A549 (cell line): ENCODE measurements at regions not wholly inside any gene's neighbourhood (a gene's known extent, or its start where the extent isn't known, plus 50 kb on each side); places are given as distances from the start of the nearest gene placed in this dataset.

Experiments
- BHLHE40 ChIP-seq: IDR thresholded peaks from 2 replicates; pipeline ENCODE4 v1.6.1; 2012; ENCODE audit warnings: low read depth, low read length, inconsistent platforms
- CEBPB ChIP-seq, 2 experiments: fragments of >200 bp in 1 of 2; sonication (Bioruptor Twin) in 1 of 2; formaldehyde crosslinking in 1 of 2; IDR thresholded peaks; 2 replicates each; pipeline ENCODE4 v1.6.1; 2012 to 2016
- CTCF ChIP-seq: fragments of >200 bp; sonication (Bioruptor Twin); formaldehyde crosslinking; IDR thresholded peaks from 3 replicates; pipeline ENCODE4 v1.5.1; 2016
- NPAS2 ChIP-seq: fragments of 250-450 bp; sonication (Bioruptor Pico); IDR thresholded peaks from 2 replicates; pipeline ENCODE4 v1.8.0; 2022; ENCODE audit warnings: mild to moderate bottlenecking, moderate library complexity, borderline replicate concordance
- REST ChIP-seq: fragments of 200-600 bp; sonication (generic); IDR thresholded peaks from 2 replicates; pipeline ENCODE4 v1.6.1; 2016; ENCODE audit warnings: antibody characterized with exemption, mild to moderate bottlenecking, moderate library complexity
- SREBF2 ChIP-seq: fragments of 450-650 bp; IDR thresholded peaks from 2 replicates; pipeline ENCODE4 v1.6.1; 2014; ENCODE audit warnings: mild to moderate bottlenecking, moderate library complexity
- USF2 ChIP-seq: fragments of 450-650 bp; IDR thresholded peaks from 2 replicates; pipeline ENCODE4 v1.6.1; 2014; ENCODE audit warnings: antibody characterized with exemption
- ZNF302 ChIP-seq: fragments of 250-450 bp; sonication (Bioruptor Pico); IDR thresholded peaks from 2 replicates; pipeline ENCODE4 v1.9.0; 2021; ENCODE audit warnings: inconsistent platforms, mild to moderate bottlenecking, moderate library complexity

GRCh38 chr5:51908215-51908614 lies 525.0 kb downstream of the ISL1 start:
- TF ChIP-seq CTCF (no peak), CEBPB (IDR thresholded peaks at IDR 0.05) (no peak), ZNF302 (CRISPR knock-in tag) (no peak), SREBF2 (no peak), REST (no peak), USF2 (no peak), BHLHE40 (no peak), NPAS2 (CRISPR knock-in tag) (no peak)
